H9 (cell line): ENCODE measurements at regions not wholly inside any gene's neighbourhood (a gene's known extent, or its start where the extent isn't known, plus 50 kb on each side); places are given as distances from the start of the nearest gene placed in this dataset.

Source experiments
- DNase-seq: peaks from one replicate; pipeline ENCODE4 v3.0.0-alpha.2; 2017
- H2AFZ ChIP-seq: one replicate; pipeline ENCODE4 v1.6.1; 2013; ENCODE audit warnings: mild to moderate bottlenecking, low read length, control low read depth, moderate library complexity
- H2AK5ac ChIP-seq: 2 replicates; pipeline ENCODE4 v1.6.1; 2013; ENCODE audit warnings: low read length, control low read depth, mixed read lengths; ENCODE audit not compliant: insufficient read length
- H2BK120ac ChIP-seq: one replicate; pipeline ENCODE4 v1.6.1; 2013; ENCODE audit warnings: low read depth, mild to moderate bottlenecking, low read length, control low read depth, inconsistent platforms; ENCODE audit not compliant: poor library complexity, severe bottlenecking
- H2BK12ac ChIP-seq: 2 replicates; pipeline ENCODE4 v1.6.1; 2013; ENCODE audit warnings: low read length, control low read depth, mixed read lengths, low read depth; ENCODE audit not compliant: insufficient read length
- H2BK15ac ChIP-seq: 2 replicates; pipeline ENCODE4 v1.6.1; 2013; ENCODE audit warnings: low read depth, low read length, control low read depth
- H2BK20ac ChIP-seq: one replicate; pipeline ENCODE4 v1.6.1; 2013; ENCODE audit warnings: low read depth, mild to moderate bottlenecking, low read length, control low read depth, inconsistent platforms; ENCODE audit not compliant: poor library complexity, severe bottlenecking
- H2BK5ac ChIP-seq: 2 replicates; pipeline ENCODE4 v1.6.1; 2013; ENCODE audit warnings: low read length, control low read depth, mixed read lengths; ENCODE audit not compliant: insufficient read length
- H3K14ac ChIP-seq: 2 replicates; pipeline ENCODE4 v1.6.1; 2013; ENCODE audit warnings: low read length, control low read depth; ENCODE audit not compliant: insufficient read depth
- H3K18ac ChIP-seq: 2 replicates; pipeline ENCODE4 v1.6.1; 2013; ENCODE audit warnings: low read depth, mild to moderate bottlenecking, mixed read lengths, low read length, control low read depth; ENCODE audit not compliant: insufficient read length
- H3K23ac ChIP-seq: 2 replicates; pipeline ENCODE4 v1.6.1; 2013; ENCODE audit warnings: low read length, control low read depth, mixed read lengths, low read depth; ENCODE audit not compliant: insufficient read length
- H3K23me2 ChIP-seq: 2 replicates; pipeline ENCODE4 v1.6.1; 2013; ENCODE audit warnings: low read depth, mild to moderate bottlenecking, mixed read lengths, low read length, control low read depth; ENCODE audit not compliant: insufficient read length, poor library complexity, severe bottlenecking
- H3K27ac ChIP-seq: 2 replicates; pipeline ENCODE4 v1.5.1; 2013; ENCODE audit warnings: low read length, control low read depth, mixed read lengths, low read depth; ENCODE audit not compliant: insufficient read length
- H3K27me3 ChIP-seq: 2 replicates; pipeline ENCODE4 v1.6.1; 2013; ENCODE audit warnings: low read length, control low read depth, inconsistent platforms; ENCODE audit not compliant: insufficient read depth
- H3K4ac ChIP-seq: 2 replicates; pipeline ENCODE4 v1.6.1; 2013; ENCODE audit warnings: low read depth, mild to moderate bottlenecking, control low read depth, inconsistent platforms, low read length, moderate library complexity
- H3K4me1 ChIP-seq: 2 replicates; pipeline ENCODE4 v1.6.1; 2013; ENCODE audit warnings: low read length, control low read depth, inconsistent platforms; ENCODE audit not compliant: insufficient read depth
- H3K4me2 ChIP-seq: 2 replicates; pipeline ENCODE4 v1.6.1; 2013; ENCODE audit warnings: low read length, control low read depth, mixed read lengths; ENCODE audit not compliant: insufficient read length, insufficient read depth
- H3K56ac ChIP-seq: 2 replicates; pipeline ENCODE4 v1.6.1; 2013; ENCODE audit warnings: low read depth, mild to moderate bottlenecking, mixed read lengths, low read length, control low read depth; ENCODE audit not compliant: insufficient read length
- H3K79me1 ChIP-seq: 2 replicates; pipeline ENCODE4 v1.6.1; 2013; ENCODE audit warnings: low read depth, mild to moderate bottlenecking, moderate library complexity, low read length, control low read depth, inconsistent platforms; ENCODE audit not compliant: insufficient read depth, poor library complexity, severe bottlenecking
- H3K79me2 ChIP-seq: 2 replicates; pipeline ENCODE4 v1.6.1; 2013; ENCODE audit warnings: low read length, control low read depth, inconsistent platforms; ENCODE audit not compliant: insufficient read depth
- H3K9ac ChIP-seq: 2 replicates; pipeline ENCODE4 v1.6.1; 2013; ENCODE audit warnings: low read length, control low read depth, mixed read lengths; ENCODE audit not compliant: insufficient read length; ENCODE audit errors: extremely low read depth
- H3K9me3 ChIP-seq: one replicate; pipeline ENCODE4 v1.6.1; 2013; ENCODE audit warnings: low read depth, low read length, inconsistent platforms; ENCODE audit not compliant: control insufficient read depth
- H3T11ph ChIP-seq: one replicate; pipeline ENCODE4 v1.6.1; 2013; ENCODE audit warnings: mild to moderate bottlenecking, low read length, control low read depth, inconsistent platforms
- H4K20me1 ChIP-seq: one replicate; pipeline ENCODE4 v1.6.1; 2013; ENCODE audit not compliant: control insufficient read depth, insufficient read length, insufficient read depth
- H4K5ac ChIP-seq: 2 replicates; pipeline ENCODE4 v1.6.1; 2013; ENCODE audit warnings: low read depth, mild to moderate bottlenecking, mixed read lengths, low read length, control low read depth; ENCODE audit not compliant: insufficient read length
- H4K8ac ChIP-seq: replicated peaks from 2 replicates; pipeline ENCODE4 v1.6.1; 2013; ENCODE audit warnings: low read length, control low read depth, mixed read lengths, low read depth; ENCODE audit not compliant: insufficient read length
- H4K91ac ChIP-seq: 2 replicates; pipeline ENCODE4 v1.6.1; 2013; ENCODE audit warnings: low read depth, mild to moderate bottlenecking, moderate library complexity, mixed read lengths, low read length, control low read depth; ENCODE audit not compliant: insufficient read length
- H3K27ac Mint-ChIP-seq, 3 experiments: 2 replicates in 2 of 3; 3 replicates in 1 of 3; pipeline ENCODE4 v1.8.0; 2020 to 2021; ENCODE audit warnings: mixed read lengths in 3 of 3, mild to moderate bottlenecking in 1 of 3, moderate library complexity in 1 of 3
- H3K27me3 Mint-ChIP-seq: 2 replicates; pipeline ENCODE4 v1.8.0; 2021; ENCODE audit warnings: low read depth, mild to moderate bottlenecking, moderate library complexity, mixed read lengths
- H3K36me3 Mint-ChIP-seq, 3 experiments: 2 replicates in 2 of 3; 3 replicates in 1 of 3; pipeline ENCODE4 v1.8.0; 2020 to 2021; ENCODE audit warnings: low read depth in 3 of 3, mixed read lengths in 3 of 3; ENCODE audit not compliant: insufficient read depth in 1 of 3
- H3K4me1 Mint-ChIP-seq, 2 experiments: 2 replicates each; pipeline ENCODE4 v1.8.0; 2020; ENCODE audit warnings: mixed read lengths in 2 of 2
- H3K4me3 Mint-ChIP-seq, 2 experiments: 2 replicates in 1 of 2; 3 replicates in 1 of 2; pipeline ENCODE4 v1.8.0; 2020 to 2021; ENCODE audit warnings: mild to moderate bottlenecking in 2 of 2, mixed read lengths in 2 of 2, moderate library complexity in 1 of 2
- H3K9me3 Mint-ChIP-seq, 2 experiments: 2 replicates in 1 of 2; 3 replicates in 1 of 2; pipeline ENCODE4 v1.8.0; 2020; ENCODE audit warnings: mild to moderate bottlenecking in 2 of 2, mixed read lengths in 2 of 2, moderate library complexity in 1 of 2
- CTCF ChIP-seq: fragments of 200-600 bp; sonication (generic); conservative IDR thresholded peaks from 3 replicates; pipeline ENCODE4 v1.8.0; 2021; ENCODE audit warnings: antibody characterized with exemption, mild to moderate bottlenecking
- WGBS: extraction: QIAGEN DNeasy Blood & Tissue Kit; methylation state at CpG from one replicate; pipeline ENCODE4 v1.1.7; 2013; ENCODE audit warnings: missing lambda C conversion rate, low lambda C conversion rate, mixed read lengths; ENCODE audit not compliant: insufficient read length; ENCODE audit errors: extremely low coverage; 5-methylcytosine and 5-hydroxymethylcytosine counted together

GRCh38 chr21:16192902-16193301, 463.1 kb downstream of the USP25 start:
- no peaks in the 10 kb centered on the region for H3K36me3 Mint-ChIP-seq
- H2BK20ac ChIP-seq: no peak overlapping the region
- H4K5ac ChIP-seq: no peak overlapping the region
- no peak for DNase-seq
- no peak for TF ChIP-seq CTCF
- H3K27ac ChIP-seq: no peak overlapping the region
- H3K79me1 ChIP-seq: no peaks in the 10 kb centered on the region
- H2BK15ac ChIP-seq: no peak overlapping the region
- H3K18ac ChIP-seq: no peak overlapping the region
- H3K4me3 Mint-ChIP-seq: no peak overlapping the region
- H3K9me3 Mint-ChIP-seq: no peaks in the 10 kb centered on the region; a peak in 1 of 5 replicates
- H3K56ac ChIP-seq: no peak overlapping the region
- no peaks in the 10 kb centered on the region for H3K27me3 ChIP-seq
- peaks cover 7 to 9% of the 10 kb centered on the region in 2 experiments for H3K4me1 Mint-ChIP-seq
- no peak overlapping the region for H2BK12ac ChIP-seq
- no peak overlapping the region for H3K14ac ChIP-seq
- no peaks in the 10 kb centered on the region for H3K79me2 ChIP-seq
- H3K23ac ChIP-seq: no peak overlapping the region
- no peak overlapping the region for H2AFZ ChIP-seq
- H3K27ac Mint-ChIP-seq: no peak overlapping the region
- no peaks in the 10 kb centered on the region for H3K23me2 ChIP-seq
- no peak overlapping the region for H2BK120ac ChIP-seq
- no peak overlapping the region for H3K9ac ChIP-seq
- WGBS: no CpG with 5 or more reads among the region's 2 CpGs
- H3T11ph ChIP-seq: no peak overlapping the region
- H2AK5ac ChIP-seq: no peak overlapping the region
- no peaks in the 10 kb centered on the region for H3K27me3 Mint-ChIP-seq
- no peak overlapping the region for H2BK5ac ChIP-seq
- no peaks in the 10 kb centered on the region for H4K20me1 ChIP-seq
- no peaks in the 10 kb centered on the region for H3K4me1 ChIP-seq
- no peak overlapping the region for H3K4ac ChIP-seq
- H3K9me3 ChIP-seq: no peaks in the 10 kb centered on the region
- no peak overlapping the region for H4K8ac ChIP-seq
- no peak overlapping the region for H4K91ac ChIP-seq
- H3K4me2 ChIP-seq: no peak overlapping the region
